Psoas muscle (tissue), 7 donors: ENCODE measurements at regions not wholly inside any gene's neighbourhood (a gene's known extent, or its start where the extent isn't known, plus 50 kb on each side); places are given as distances from the start of the nearest gene placed in this dataset.

ENCODE experiments used
- ATAC-seq, 4 donors: fragments of 200-7000 bp; cut with Tn5 transposase; one replicate each; pipeline ENCODE4 v1.9.1; 2020; ENCODE audit warnings: moderate library complexity in 3 of 4, mild to moderate bottlenecking in 2 of 4
- DNase-seq, 2 donors: peaks; one replicate each; pipeline ENCODE4 v3.0.0-alpha.2; 2020
- H3K27ac ChIP-seq: fragments of 200-600 bp; one replicate; pipeline ENCODE4 v1.8.0; 2022
- H3K27me3 ChIP-seq, 3 donors: fragments of 200-600 bp in 1 of 3; one replicate each; pipeline versions ENCODE4 v1.6.1 to v1.8.0; 2013 to 2022; ENCODE audit warnings: low read length in 2 of 3, mild to moderate bottlenecking in 2 of 3, moderate library complexity in 1 of 3; ENCODE audit not compliant: insufficient read depth in 3 of 3
- H3K36me3 ChIP-seq, 2 donors: fragments of 200-600 bp in 1 of 2; one replicate each; pipeline versions ENCODE4 v1.6.1 to v1.8.0; 2013 to 2022; ENCODE audit warnings: low read depth in 1 of 2, mild to moderate bottlenecking in 1 of 2, moderate library complexity in 1 of 2; ENCODE audit not compliant: insufficient read depth in 1 of 2
- H3K4me1 ChIP-seq: fragments of 200-600 bp; one replicate; pipeline ENCODE4 v1.8.0; 2022
- H3K4me3 ChIP-seq: fragments of 200-600 bp; one replicate; pipeline ENCODE4 v1.8.0; 2022; ENCODE audit warnings: mild to moderate bottlenecking
- H3K9me3 ChIP-seq: fragments of 200-600 bp; one replicate; pipeline ENCODE4 v1.8.0; 2022
- CTCF ChIP-seq: fragments of 200-600 bp; IDR thresholded peaks from one replicate; pipeline ENCODE4 v1.8.0; 2022; ENCODE audit warnings: antibody characterized with exemption
- WGBS, 3 donors: extraction: QIAGEN DNeasy Blood & Tissue Kit; methylation state at CpG; one replicate each; pipeline versions ENCODE4 v1.1.6 to v1.1.7; 2013; 5-methylcytosine and 5-hydroxymethylcytosine counted together
- intact Hi-C, 2 donors: fragments of 100-400 bp; cut with DNase I; formaldehyde crosslinking; loops; one replicate each; pipeline versions ENCODE4 v1.11.0 to v1.14.2; 2022
- donor health status: healthy with polysubstance abuse.
- donor health status: DM: no; HTN: no; CAD: no; lungs with moderate emphysema.
- donor health status: Bipolar disorder and iron deficiency.
- donor health status: healthy.
- donor health status: DM: yes; HTN: yes; CAD: no.
- donor health status: DM: no; HTN: no; CAD: no.
- donor health status: DM: yes; HTN: yes; CAD: no.

GRCh38 chr1:212215910-212216309 is 69.3 kb upstream of the PPP2R5A start:
- no peaks in the 10 kb centered on the region for H3K36me3 ChIP-seq
- no peak for TF ChIP-seq CTCF
- intact Hi-C loops, result no loop called here
- WGBS, 3 donors, result 82 to 95% (median 92%) methylated on average over 3 of the region's 3 CpGs
- H3K9me3 ChIP-seq, result no peaks in the 10 kb centered on the region
- peaks cover 7% of the 10 kb centered on the region for H3K4me1 ChIP-seq
- ATAC-seq, result no peak
- no peak overlapping the region for H3K27ac ChIP-seq
- no peaks in the 10 kb centered on the region for H3K27me3 ChIP-seq
- no peak overlapping the region for H3K4me3 ChIP-seq
- DNase-seq, result no peak

GRCh38 chr1:212217633-212218032 is 67.6 kb upstream of the PPP2R5A start:
- H3K4me1 ChIP-seq, result peaks cover 7% of the 10 kb centered on the region
- H3K27ac ChIP-seq, result no peak overlapping the region
- 61 to 80% (median 66%) methylated on average over 3 of the region's 3 CpGs for WGBS, 3 donors
- DNase-seq, result no peak
- H3K4me3 ChIP-seq, result no peak overlapping the region
- ATAC-seq, result no peak
- intact Hi-C loops, result no loop called here
- no peaks in the 10 kb centered on the region for H3K36me3 ChIP-seq
- H3K27me3 ChIP-seq, result no peaks in the 10 kb centered on the region
- no peaks in the 10 kb centered on the region for H3K9me3 ChIP-seq
- TF ChIP-seq CTCF, result no peak

GRCh38 chr1:212218065-212218464 is 67.1 kb upstream of the PPP2R5A start:
- 57 to 69% (median 62%) methylated on average over 4 of the region's 4 CpGs for WGBS, 3 donors
- DNase-seq, result no peak
- Histone ChIP-seq H3K4me3 (no peak overlapping the region), H3K9me3 (no peaks in the 10 kb centered on the region), H3K4me1 (peaks cover 7% of the 10 kb centered on the region), H3K27me3 (no peaks in the 10 kb centered on the region), H3K27ac (no peak overlapping the region), H3K36me3 (no peaks in the 10 kb centered on the region)
- intact Hi-C loops, result no loop called here
- no peak for TF ChIP-seq CTCF
- ATAC-seq, result no peak

- WGBS, 3 donors, result 9 to 37% (median 17%) methylated on average over 2 of the region's 2 CpGs
- H3K36me3 ChIP-seq, result no peaks in the 10 kb centered on the region
- no peak for TF ChIP-seq CTCF
- DNase-seq (no peak), ATAC-seq (no peak)
- peaks cover 7% of the 10 kb centered on the region for H3K4me1 ChIP-seq
- H3K27me3 ChIP-seq, result no peaks in the 10 kb centered on the region
- H3K27ac ChIP-seq, result no peak overlapping the region
- intact Hi-C loops, result no loop called here
- H3K4me3 ChIP-seq, result no peak overlapping the region
- H3K9me3 ChIP-seq, result no peaks in the 10 kb centered on the region
These were observed 66.3 kb upstream of the PPP2R5A start for GRCh38 chr1:212218911-212219310.

GRCh38 chr1:212219679-212220463 is 65.3 kb upstream of the PPP2R5A start:
- TF ChIP-seq CTCF, result no peak
- no peak for ATAC-seq
- intact Hi-C loops, result no loop called here
- no peaks in the 10 kb centered on the region for H3K36me3 ChIP-seq
- no peak overlapping the region for H3K4me3 ChIP-seq
- no peaks in the 10 kb centered on the region for H3K9me3 ChIP-seq
- no peak for DNase-seq
- no peak overlapping the region for H3K27ac ChIP-seq
- no peaks in the 10 kb centered on the region for H3K27me3 ChIP-seq
- 76 to 82% (median 79%) methylated on average over 8 of the region's 8 CpGs for WGBS, 3 donors
- H3K4me1 ChIP-seq, result peaks cover 7% of the 10 kb centered on the region
